Sigmoid colon (tissue), 6 donors: ENCODE measurements at regions not wholly inside any gene's neighbourhood (a gene's known extent, or its start where the extent isn't known, plus 50 kb on each side); places are given as distances from the start of the nearest gene placed in this dataset.

Source experiments
- DNase-seq: peaks from one replicate; pipeline ENCODE4 v3.0.0-alpha.2; 2019
- H3K27ac ChIP-seq, 4 donors: fragments of 200-600 bp; sonication (generic); one replicate each; pipeline ENCODE4 v1.5.1; 2016 to 2019; ENCODE audit warnings: mild to moderate bottlenecking in 1 of 4
- H3K27me3 ChIP-seq, 3 donors: fragments of 200-600 bp; sonication (generic); one replicate each; pipeline ENCODE4 v1.5.1; 2019; ENCODE audit warnings: mild to moderate bottlenecking in 1 of 3
- H3K36me3 ChIP-seq, 4 donors: fragments of 200-600 bp; sonication (generic); one replicate each; pipeline ENCODE4 v1.5.1; 2016 to 2019
- H3K4me1 ChIP-seq, 4 donors: fragments of 200-600 bp; sonication (generic); one replicate each; pipeline ENCODE4 v1.5.1; 2017 to 2019
- H3K4me3 ChIP-seq, 4 donors: fragments of 200-600 bp; sonication (generic); one replicate each; pipeline ENCODE4 v1.5.1; 2017 to 2019; ENCODE audit warnings: mild to moderate bottlenecking in 2 of 4, moderate library complexity in 1 of 4
- H3K9me3 ChIP-seq, 4 donors: fragments of 200-600 bp in 3 of 4; sonication (generic) in 3 of 4; one replicate each; pipeline versions ENCODE4 v1.5.1 to v1.6.1; 2013 to 2019
- EP300 ChIP-seq, 4 donors: sonication (generic); formaldehyde crosslinking; IDR thresholded peaks; one replicate each; pipeline ENCODE4 v1.6.1; 2017; ENCODE audit warnings: antibody characterized with exemption in 4 of 4
- POLR2A ChIP-seq, 2 donors: fragments of 450-650 bp; IDR thresholded peaks; one replicate each; pipeline ENCODE4 v1.6.1; 2016; ENCODE audit warnings: antibody characterized with exemption in 2 of 2, mild to moderate bottlenecking in 2 of 2, moderate library complexity in 2 of 2
- POLR2AphosphoS5 ChIP-seq, 4 donors: sonication (generic); formaldehyde crosslinking; IDR thresholded peaks; one replicate each; pipeline ENCODE4 v1.6.1; 2017; ENCODE audit warnings: antibody characterized with exemption in 4 of 4
- whole genome bisulfite sequencing, 2 donors: extraction: QIAGEN DNeasy Blood & Tissue Kit; methylation state at CpG; one replicate each; pipeline ENCODE4 v1.1.7; 2013; 5-methylcytosine and 5-hydroxymethylcytosine counted together
- intact Hi-C: fragments of 100-400 bp; cut with DNase I; formaldehyde crosslinking; loops from one replicate; pipeline ENCODE4 v1.15.1; 2023
- TF ChIP-seq, protein P1 (sequence below), 4 experiments: fragments of 450-650 bp in 3 of 4; fragments of 200-600 bp in 1 of 4; IDR thresholded peaks; one replicate each; pipeline ENCODE4 v1.5.1; 2016 to 2019; ENCODE audit warnings: antibody characterized with exemption in 4 of 4, mild to moderate bottlenecking in 3 of 4, moderate library complexity in 2 of 4
- donor health status: healthy with polysubstance abuse.
- donor health status: healthy.

DNA sequence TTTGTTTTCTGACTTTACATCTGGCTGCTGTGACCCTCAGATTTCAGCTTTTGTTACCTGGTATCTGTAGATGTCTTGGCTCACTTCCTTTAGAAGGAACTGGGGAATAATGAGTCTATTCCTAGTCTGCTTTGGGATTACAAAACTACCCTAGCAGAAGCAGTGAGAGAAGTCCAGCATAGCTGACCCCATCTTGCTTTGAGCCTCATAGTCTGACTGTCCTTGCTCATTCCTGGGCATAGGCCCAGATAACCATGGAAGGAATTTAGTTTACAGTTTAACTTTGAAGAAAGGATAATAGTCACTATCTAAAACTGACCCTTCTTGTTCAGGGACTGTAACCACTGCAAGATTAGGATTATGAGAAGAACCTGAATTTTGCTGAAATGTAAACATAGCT is 163.0 kb upstream of the HNMT start:
- TF ChIP-seq POLR2AphosphoS5 (IDR thresholded peaks at IDR 0.05) (no peak), EP300 (IDR thresholded peaks at IDR 0.05) (no peak), POLR2A (IDR thresholded peaks at IDR 0.05) (no peak)
- TF ChIP-seq, protein P1, sequence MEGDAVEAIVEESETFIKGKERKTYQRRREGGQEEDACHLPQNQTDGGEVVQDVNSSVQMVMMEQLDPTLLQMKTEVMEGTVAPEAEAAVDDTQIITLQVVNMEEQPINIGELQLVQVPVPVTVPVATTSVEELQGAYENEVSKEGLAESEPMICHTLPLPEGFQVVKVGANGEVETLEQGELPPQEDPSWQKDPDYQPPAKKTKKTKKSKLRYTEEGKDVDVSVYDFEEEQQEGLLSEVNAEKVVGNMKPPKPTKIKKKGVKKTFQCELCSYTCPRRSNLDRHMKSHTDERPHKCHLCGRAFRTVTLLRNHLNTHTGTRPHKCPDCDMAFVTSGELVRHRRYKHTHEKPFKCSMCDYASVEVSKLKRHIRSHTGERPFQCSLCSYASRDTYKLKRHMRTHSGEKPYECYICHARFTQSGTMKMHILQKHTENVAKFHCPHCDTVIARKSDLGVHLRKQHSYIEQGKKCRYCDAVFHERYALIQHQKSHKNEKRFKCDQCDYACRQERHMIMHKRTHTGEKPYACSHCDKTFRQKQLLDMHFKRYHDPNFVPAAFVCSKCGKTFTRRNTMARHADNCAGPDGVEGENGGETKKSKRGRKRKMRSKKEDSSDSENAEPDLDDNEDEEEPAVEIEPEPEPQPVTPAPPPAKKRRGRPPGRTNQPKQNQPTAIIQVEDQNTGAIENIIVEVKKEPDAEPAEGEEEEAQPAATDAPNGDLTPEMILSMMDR (IDR thresholded peaks at IDR 0.05), result no peak
- no peaks in the 10 kb centered on the region for H3K36me3 ChIP-seq
- H3K4me1 ChIP-seq, result no peaks in the 10 kb centered on the region
- intact Hi-C loops, result no loop called here
- H3K27ac ChIP-seq, result no peak overlapping the region
- DNase-seq, result no peak
- no peaks in the 10 kb centered on the region for H3K9me3 ChIP-seq
- no peak overlapping the region for H3K4me3 ChIP-seq
- no peaks in the 10 kb centered on the region for H3K27me3 ChIP-seq

DNA sequence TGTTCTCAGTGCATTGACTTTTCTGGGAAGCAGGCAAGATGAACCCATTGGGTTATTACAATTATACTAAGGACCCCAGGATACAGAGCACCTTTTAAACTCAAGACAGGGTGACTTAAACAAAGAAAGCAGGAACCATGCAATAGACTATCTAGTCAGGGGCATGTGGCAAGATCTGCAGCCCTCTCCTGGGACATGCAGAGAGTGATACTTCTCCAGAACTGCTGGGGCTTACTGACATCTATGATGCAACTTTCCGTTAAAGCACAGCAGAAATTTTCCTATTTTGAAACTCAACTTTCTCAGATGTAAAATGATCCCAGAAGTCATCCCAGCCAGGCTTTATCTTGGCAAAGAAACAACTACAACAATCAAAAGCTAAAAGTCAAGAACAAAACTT is 162.2 kb upstream of the HNMT start:
- TF ChIP-seq POLR2AphosphoS5 (IDR thresholded peaks at IDR 0.05), result no peak
- TF ChIP-seq POLR2A (IDR thresholded peaks at IDR 0.05), result no peak
- no peak for TF ChIP-seq EP300 (IDR thresholded peaks at IDR 0.05)
- TF ChIP-seq, protein P1 (IDR thresholded peaks at IDR 0.05), result no peak
- intact Hi-C loops, result no loop called here
- Histone ChIP-seq H3K9me3 (no peaks in the 10 kb centered on the region), H3K36me3 (no peaks in the 10 kb centered on the region), H3K4me1 (no peaks in the 10 kb centered on the region), H3K27me3 (no peaks in the 10 kb centered on the region), H3K4me3 (no peak overlapping the region), H3K27ac (no peak overlapping the region)
- WGBS, 2 donors, result 94 to 96% methylated on average over 1 of the region's 1 CpG
- DNase-seq, result no peak

DNA sequence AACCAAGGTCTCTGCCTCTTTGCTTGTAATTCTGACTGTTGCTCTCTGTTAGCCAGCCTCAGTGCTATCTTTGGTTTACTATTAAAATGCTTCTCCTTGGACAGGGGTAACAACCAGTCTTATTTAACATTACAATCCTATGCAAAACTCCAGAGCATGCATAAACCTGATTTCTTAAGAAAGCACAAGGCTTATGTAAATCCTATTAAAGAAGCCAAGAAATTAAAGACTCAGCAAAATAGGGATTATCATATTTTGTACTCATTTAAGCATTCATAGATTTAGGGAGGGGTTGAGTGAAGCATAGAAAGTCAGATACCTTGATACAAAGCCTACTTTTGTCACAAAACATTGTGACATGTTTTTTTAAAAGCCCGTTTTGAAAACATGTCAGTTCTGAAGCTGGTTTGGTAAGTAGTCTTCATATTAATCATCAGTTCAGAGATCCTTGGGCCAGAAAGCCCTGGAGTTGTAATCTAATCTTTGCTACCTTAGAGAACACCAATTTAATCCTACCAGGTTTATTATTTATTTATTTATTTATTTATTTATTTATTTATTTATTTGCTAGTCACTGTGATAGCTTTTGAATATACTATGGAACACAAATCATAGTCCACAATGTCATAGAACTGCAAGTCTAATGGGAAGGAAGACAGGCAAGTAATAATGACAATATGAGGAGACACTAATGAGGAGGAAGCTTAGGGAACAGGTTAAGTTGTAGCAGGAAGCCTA is 158.0 kb upstream of the HNMT start:
- TF ChIP-seq POLR2AphosphoS5 (IDR thresholded peaks at IDR 0.05) (no peak), POLR2A (IDR thresholded peaks at IDR 0.05) (no peak), EP300 (IDR thresholded peaks at IDR 0.05) (no peak)
- TF ChIP-seq, protein P1 (IDR thresholded peaks at IDR 0.05), result no peak
- no peaks in the 10 kb centered on the region for H3K27me3 ChIP-seq
- WGBS, 2 donors, result 0 to 46% methylated on average over 1 of the region's 1 CpG

DNA sequence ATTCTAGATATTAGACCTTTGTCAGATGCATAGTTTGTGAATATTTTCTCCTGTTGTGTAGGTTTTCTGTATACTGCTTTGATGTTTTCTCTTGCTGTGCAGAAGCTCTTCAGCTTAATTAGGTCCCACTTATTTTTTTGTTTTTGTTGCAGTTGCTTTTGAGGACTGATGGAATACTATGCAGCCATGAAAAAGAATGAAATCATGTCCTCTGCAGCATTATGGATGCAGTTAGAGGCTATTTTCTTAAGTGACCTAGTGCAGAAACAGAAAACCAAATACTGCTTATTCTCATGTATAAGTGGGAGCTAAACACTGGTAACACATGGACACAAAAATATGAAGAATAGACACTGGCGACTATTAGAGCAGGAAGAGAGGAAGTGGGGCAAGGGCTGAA is 155.0 kb upstream of the HNMT start:
- H3K4me3 ChIP-seq, result no peak overlapping the region
- TF ChIP-seq POLR2A (IDR thresholded peaks at IDR 0.05) (no peak), POLR2AphosphoS5 (IDR thresholded peaks at IDR 0.05) (no peak), EP300 (IDR thresholded peaks at IDR 0.05) (no peak)
- TF ChIP-seq, protein P1 (IDR thresholded peaks at IDR 0.05), result no peak
- no peaks in the 10 kb centered on the region for H3K36me3 ChIP-seq
- DNase-seq, result no peak
- intact Hi-C loops, result no loop called here
- no peaks in the 10 kb centered on the region for H3K4me1 ChIP-seq
- WGBS, 2 donors, result 96 to 98% methylated on average over 1 of the region's 1 CpG
- no peaks in the 10 kb centered on the region for H3K27me3 ChIP-seq
- no peak overlapping the region for H3K27ac ChIP-seq
- H3K9me3 ChIP-seq, result peaks cover 0 to 5% (median 0%) of the 10 kb centered on the region in 4 donors

More for the DNA sequence above, 158.0 kb upstream of the HNMT start:
- Histone ChIP-seq H3K4me1 (no peaks in the 10 kb centered on the region), H3K36me3 (no peaks in the 10 kb centered on the region), H3K27ac (no peak overlapping the region), H3K9me3 (peaks cover 0 to 5% (median 0%) of the 10 kb centered on the region in 4 donors), H3K4me3 (no peak overlapping the region)
- intact Hi-C loops, result no loop called here
- no peak for DNase-seq

DNA sequence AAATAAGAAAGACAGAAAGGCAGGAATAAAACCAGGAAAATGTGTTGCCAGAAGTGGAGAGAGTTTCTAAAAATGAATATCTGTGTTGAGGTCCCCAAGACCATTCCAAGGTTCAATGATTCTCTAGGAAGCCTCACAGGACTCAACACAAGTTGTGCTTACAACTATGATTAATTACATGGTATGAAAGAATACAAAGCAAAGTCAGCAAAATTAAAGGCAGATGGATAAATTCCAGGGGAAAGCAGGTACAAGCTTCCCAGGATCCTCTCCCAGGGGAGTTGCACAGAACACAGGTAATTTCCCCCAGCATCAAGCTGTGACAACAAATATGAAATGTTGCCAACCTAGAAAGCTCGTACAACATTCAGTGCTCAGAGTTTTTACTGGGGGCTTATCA is 154.4 kb upstream of the HNMT start:
- no peak for DNase-seq
- Histone ChIP-seq H3K4me3 (no peak overlapping the region), H3K27ac (no peak overlapping the region), H3K27me3 (no peaks in the 10 kb centered on the region), H3K4me1 (no peaks in the 10 kb centered on the region), H3K9me3 (peaks cover 0 to 5% (median 0%) of the 10 kb centered on the region in 4 donors), H3K36me3 (no peaks in the 10 kb centered on the region)
- WGBS, 2 donors, result 53 to 76% methylated on average over 1 of the region's 1 CpG
- intact Hi-C loops, result no loop called here
- no peak for TF ChIP-seq POLR2A (IDR thresholded peaks at IDR 0.05)
